H1 (cell line): ENCODE measurements at regions not wholly inside any gene's neighbourhood (a gene's known extent, or its start where the extent isn't known, plus 50 kb on each side); places are given as distances from the start of the nearest gene placed in this dataset.

Experiments
- CTCF ChIA-PET: fragments of 300-600 bp; sonication (Branson Sonifier 250); formaldehyde crosslinking; loops from one replicate; lab custom pipeline; 2021; ENCODE audit not compliant: partially characterized antibody; lab: Charles Lee
- POLR2A ChIA-PET: fragments of 300-600 bp; sonication (Branson Sonifier 250); formaldehyde crosslinking; loops from one replicate; lab custom pipeline; 2021; ENCODE audit warnings: inconsistent platforms; ENCODE audit not compliant: partially characterized antibody; lab: Charles Lee
- DNase-seq, 2 experiments: peaks; one replicate each; pipeline versions ENCODE4 v3.0.0 to v3.0.0-alpha.2; 2010 to 2022; ENCODE audit warnings: low spot score in 2 of 2, low read depth in 1 of 2, mixed read lengths in 1 of 2
- FAIRE-seq: peaks from 2 replicates; lab custom pipeline; 2011; peaks lifted over from hg19 to GRCh38; lab: Jason Lieb, UNC
- H2AFZ ChIP-seq: 2 replicates; pipeline ENCODE4 v1.8.1; 2012; ENCODE audit warnings: low read length, inconsistent platforms
- H2AK5ac ChIP-seq: 2 replicates; pipeline ENCODE4 v1.6.1; 2013; ENCODE audit warnings: low read depth, low read length
- H2BK120ac ChIP-seq: replicated peaks from 2 replicates; pipeline ENCODE3; 2013; ENCODE audit warnings: low read depth, low read length, inconsistent platforms
- H2BK12ac ChIP-seq: 2 replicates; pipeline ENCODE4 v1.6.1; 2013; ENCODE audit warnings: low read depth, low read length
- H2BK15ac ChIP-seq: 2 replicates; pipeline ENCODE4 v1.6.1; 2013; ENCODE audit warnings: low read length
- H2BK20ac ChIP-seq: 2 replicates; pipeline ENCODE4 v1.6.1; 2013; ENCODE audit warnings: low read length
- H2BK5ac ChIP-seq: 2 replicates; pipeline ENCODE4 v1.6.1; 2013; ENCODE audit warnings: low read depth, low read length
- H3K14ac ChIP-seq: 2 replicates; pipeline ENCODE4 v1.6.1; 2013; ENCODE audit warnings: inconsistent platforms; ENCODE audit not compliant: insufficient read length
- H3K18ac ChIP-seq: 2 replicates; pipeline ENCODE4 v1.6.1; 2013; ENCODE audit warnings: low read length; ENCODE audit errors: extremely low read depth
- H3K23ac ChIP-seq: 2 replicates; pipeline ENCODE4 v1.6.1; 2013; ENCODE audit warnings: inconsistent platforms; ENCODE audit not compliant: insufficient read length
- H3K23me2 ChIP-seq: 2 replicates; pipeline ENCODE4 v1.6.1; 2013; ENCODE audit warnings: low read depth, low read length
- H3K27ac ChIP-seq: 2 replicates; pipeline ENCODE4 v1.6.1; 2011; ENCODE audit warnings: low read depth, low read length, inconsistent platforms
- H3K27me3 ChIP-seq, 4 experiments: replicated peaks in 1 of 4; 1 replicate in 1 of 4; 2 replicates in 3 of 4; pipeline versions ENCODE4 v1.6.1 to v1.8.1; 2011 to 2013; ENCODE audit warnings: low read length in 3 of 4, mild to moderate bottlenecking in 3 of 4, inconsistent platforms in 2 of 4, mixed read lengths in 2 of 4, moderate library complexity in 1 of 4; ENCODE audit not compliant: control insufficient read depth in 3 of 4, insufficient read depth in 3 of 4; ENCODE audit errors: extremely low read depth in 1 of 4
- H3K36me3 ChIP-seq, 4 experiments: 2 replicates each; pipeline versions ENCODE4 v1.6.1 to v1.8.1; 2011 to 2013; ENCODE audit warnings: mild to moderate bottlenecking in 4 of 4, low read length in 3 of 4, moderate library complexity in 2 of 4, control low read depth in 1 of 4, inconsistent platforms in 1 of 4; ENCODE audit not compliant: insufficient read depth in 4 of 4, control insufficient read depth in 2 of 4
- H3K4ac ChIP-seq: replicated peaks from 2 replicates; pipeline ENCODE3; 2013; ENCODE audit warnings: low read length, low read depth, mixed read lengths, inconsistent platforms; ENCODE audit not compliant: insufficient read length
- H3K4me1 ChIP-seq, 4 experiments: replicated peaks in 1 of 4; 1 replicate in 1 of 4; 2 replicates in 3 of 4; pipeline versions ENCODE4 v1.6.1 to v1.8.1; 2011 to 2013; ENCODE audit warnings: low read length in 3 of 4, inconsistent platforms in 2 of 4, mixed read lengths in 1 of 4; ENCODE audit not compliant: insufficient read depth in 4 of 4, control insufficient read depth in 3 of 4
- H3K4me2 ChIP-seq, 2 experiments: 2 replicates each; pipeline versions ENCODE4 v1.6.1 to v1.8.1; 2011 to 2013; ENCODE audit warnings: low read depth in 2 of 2, low read length in 2 of 2, control low read depth in 1 of 2, inconsistent platforms in 1 of 2, mild to moderate bottlenecking in 1 of 2; ENCODE audit not compliant: insufficient read depth in 1 of 2
- H3K4me3 ChIP-seq, 4 experiments: fragments of 200-600, 300-600 bp in 1 of 4; sonication (generic), shearing (Covaris generic), sonication (Bioruptor Twin) in 1 of 4; 2 replicates each; pipeline versions ENCODE4 v1.5.1 to v1.8.1; 2011 to 2016; ENCODE audit warnings: low read length in 4 of 4, low read depth in 3 of 4, control low read depth in 2 of 4, inconsistent platforms in 2 of 4, mild to moderate bottlenecking in 2 of 4, mixed read lengths in 1 of 4, moderate library complexity in 1 of 4; ENCODE audit not compliant: insufficient read depth in 2 of 4; ENCODE audit errors: extremely low read depth in 1 of 4
- H3K56ac ChIP-seq: replicated peaks from 2 replicates; pipeline ENCODE3; 2013; ENCODE audit warnings: low read depth, mild to moderate bottlenecking, mixed read lengths, low read length, inconsistent platforms; ENCODE audit not compliant: insufficient read length
- H3K79me1 ChIP-seq: 2 replicates; pipeline ENCODE4 v1.6.1; 2013; ENCODE audit warnings: low read depth, low read length, control low read depth
- H3K79me2 ChIP-seq, 2 experiments: 2 replicates each; pipeline versions ENCODE4 v1.6.1 to v1.8.1; 2012 to 2013; ENCODE audit warnings: low read length in 2 of 2, mild to moderate bottlenecking in 2 of 2, inconsistent platforms in 1 of 2; ENCODE audit not compliant: insufficient read depth in 2 of 2, control insufficient read depth in 1 of 2
- H3K9ac ChIP-seq, 4 experiments: replicated peaks in 1 of 4; 1 replicate in 1 of 4; 2 replicates in 3 of 4; pipeline versions ENCODE4 v1.6.1 to v1.8.1; 2011 to 2013; ENCODE audit warnings: low read depth in 3 of 4, low read length in 3 of 4, control low read depth in 2 of 4, mild to moderate bottlenecking in 2 of 4, moderate library complexity in 2 of 4, inconsistent platforms in 1 of 4; ENCODE audit errors: extremely low read depth in 1 of 4
- H3K9me3 ChIP-seq, 2 experiments: 2 replicates each; pipeline versions ENCODE4 v1.6.1 to v1.8.1; 2012 to 2013; ENCODE audit warnings: mild to moderate bottlenecking in 2 of 2, moderate library complexity in 2 of 2, control low read depth in 1 of 2, inconsistent platforms in 1 of 2, low read depth in 1 of 2, low read length in 1 of 2, mixed read lengths in 1 of 2; ENCODE audit not compliant: insufficient read depth in 2 of 2
- H4K20me1 ChIP-seq, 2 experiments: replicated peaks in 1 of 2; 2 replicates each; pipeline versions ENCODE3 to v1.8.1; 2011 to 2013; ENCODE audit warnings: inconsistent platforms in 2 of 2, low read length in 2 of 2, mild to moderate bottlenecking in 1 of 2; ENCODE audit not compliant: insufficient read depth in 2 of 2, control insufficient read depth in 1 of 2
- H4K5ac ChIP-seq: 2 replicates; pipeline ENCODE4 v1.6.1; 2013; ENCODE audit warnings: low read length, low read depth, mixed read lengths, inconsistent platforms; ENCODE audit not compliant: insufficient read length
- H4K8ac ChIP-seq: 2 replicates; pipeline ENCODE4 v1.8.0; 2013; ENCODE audit warnings: mild to moderate bottlenecking, moderate library complexity, low read length, inconsistent platforms; ENCODE audit not compliant: insufficient read depth; ENCODE audit errors: extremely low read depth
- H4K91ac ChIP-seq: replicated peaks from 2 replicates; pipeline ENCODE3; 2013; ENCODE audit warnings: low read length, mixed read lengths, inconsistent platforms; ENCODE audit not compliant: insufficient read length
- ASH2L ChIP-seq: fragments of 200-600, 300-600 bp; sonication (generic); IDR thresholded peaks from one replicate; pipeline ENCODE4 v1.7.1; 2017; ENCODE audit warnings: low read length
- HDAC2 ChIP-seq, 2 experiments: fragments of 300-600 bp in 1 of 2; sonication (generic) in 1 of 2; IDR thresholded peaks; 2 replicates each; pipeline ENCODE4 v1.6.1; 2011 to 2012; ENCODE audit warnings: low read depth in 2 of 2, low read length in 2 of 2, mild to moderate bottlenecking in 2 of 2, moderate library complexity in 2 of 2, borderline replicate concordance in 1 of 2, inconsistent platforms in 1 of 2
- NRF1 ChIP-seq: IDR thresholded peaks from 2 replicates; pipeline ENCODE4 v1.6.1; 2011; ENCODE audit warnings: mild to moderate bottlenecking, low read depth, low read length, improper control_type of control experiment
- RBBP5 ChIP-seq: IDR thresholded peaks from 2 replicates; pipeline ENCODE4 v1.7.1; 2012; ENCODE audit warnings: low read depth, mild to moderate bottlenecking, inconsistent platforms, low read length, moderate library complexity, borderline replicate concordance
- TAF7 ChIP-seq: optimal IDR thresholded peaks from 2 replicates; pipeline ENCODE3; 2011; ENCODE audit warnings: low read depth, mild to moderate bottlenecking, inconsistent platforms, low read length, moderate library complexity, borderline replicate concordance
- ZNF274 ChIP-seq: IDR thresholded peaks from 2 replicates; pipeline ENCODE4 v1.7.0; 2012; ENCODE audit warnings: low read length, borderline replicate concordance; ENCODE audit errors: extremely low read depth
- WGBS, 2 experiments: shearing (Covaris generic) in 1 of 2; methylation state at CpG; one replicate each; pipeline versions ENCODE4 v1.1.6 to v1.1.7; 2013 to 2015; ENCODE audit warnings: low lambda C conversion rate in 2 of 2, mixed read lengths in 2 of 2, inconsistent platforms in 1 of 2, low coverage in 1 of 2, missing lambda C conversion rate in 1 of 2; ENCODE audit not compliant: insufficient replicate concordance in 2 of 2, insufficient coverage in 1 of 2, insufficient read length in 1 of 2; ENCODE audit errors: extremely low coverage in 1 of 2, missing lambda C conversion rate in 1 of 2; 5-methylcytosine and 5-hydroxymethylcytosine counted together

DNA sequence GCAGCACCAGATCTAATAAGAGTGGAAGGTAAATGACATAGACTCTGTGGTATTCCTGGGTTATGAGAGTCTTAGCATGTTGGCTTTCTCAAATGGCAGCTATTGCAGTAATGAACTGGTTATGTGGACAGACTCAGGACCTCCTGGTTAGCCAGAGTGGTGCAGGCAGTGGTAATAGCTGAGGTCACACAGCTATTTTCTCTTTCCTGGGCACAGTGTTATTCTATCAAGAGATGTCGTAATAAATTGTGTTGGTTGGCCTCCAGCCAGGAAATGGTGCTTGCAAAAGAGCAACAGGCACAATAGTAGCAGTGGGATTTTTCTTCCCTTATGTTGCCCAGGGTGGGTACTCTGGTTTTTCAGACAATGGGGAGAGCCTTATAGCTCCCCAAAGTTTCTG, 279.2 kb upstream of the FGF16 start:
- no peak overlapping the region for H2AK5ac ChIP-seq
- H2BK12ac ChIP-seq = no peak overlapping the region
- no peaks in the 10 kb centered on the region for H3K4me1 ChIP-seq
- no peak overlapping the region for H3K27ac ChIP-seq
- no peak overlapping the region for H4K8ac ChIP-seq
- H2BK120ac ChIP-seq = no peak overlapping the region
- H3K79me1 ChIP-seq = no peaks in the 10 kb centered on the region
- no peaks in the 10 kb centered on the region for H3K79me2 ChIP-seq
- no peak overlapping the region for H4K5ac ChIP-seq
- H3K56ac ChIP-seq = no peak overlapping the region
- H3K36me3 ChIP-seq = no peaks in the 10 kb centered on the region
- TF ChIP-seq ZNF274 = no peak
- no peak for TF ChIP-seq HDAC2 (IDR thresholded peaks at IDR 0.05; ENCODE audit: borderline replicate concordance in 1 of 2, low read depth in 2 of 2, low read length in 2 of 2)
- TF ChIP-seq RBBP5 = no peak
- no peak for TF ChIP-seq ASH2L
- no peak for TF ChIP-seq NRF1
- TF ChIP-seq TAF7 = no peak
- DNase-seq (no peak), FAIRE-seq (no peak)
- H3K4me3 ChIP-seq = no peak overlapping the region
- no peaks in the 10 kb centered on the region for H3K9me3 ChIP-seq
- H3K18ac ChIP-seq = no peak overlapping the region
- no peaks in the 10 kb centered on the region; the same call in 1 of the 2 replicates for H3K23me2 ChIP-seq
- H3K4ac ChIP-seq = no peak overlapping the region
- H3K23ac ChIP-seq = no peak overlapping the region
- POLR2A ChIA-PET = no interaction called here
- H2BK20ac ChIP-seq = no peak overlapping the region
- no peaks in the 10 kb centered on the region for H4K20me1 ChIP-seq
- no peaks in the 10 kb centered on the region for H3K27me3 ChIP-seq
- H4K91ac ChIP-seq = no peak overlapping the region
- CTCF ChIA-PET = interaction anchor here (0.9 kb wide), 1 partner anchor 889 kb away, joined by 3 read pairs; no protein-coding TSS in a partner anchor
- H2AFZ ChIP-seq = no peak overlapping the region
- no peak overlapping the region for H3K9ac ChIP-seq
- WGBS, 2 experiments = 100% methylated on average over 1 of the region's 1 CpG; no CpG with 5 or more reads in 1 of the 2 experiments
- H3K14ac ChIP-seq = no peak overlapping the region
- no peak overlapping the region for H3K4me2 ChIP-seq
- H2BK15ac ChIP-seq = no peak overlapping the region
- no peak overlapping the region for H2BK5ac ChIP-seq
